WI38 (cell line): ENCODE measurements at regions not wholly inside any gene's neighbourhood (a gene's known extent, or its start where the extent isn't known, plus 50 kb on each side); places are given as distances from the start of the nearest gene placed in this dataset.

Experiments
- H3K4me3 ChIP-seq: 2 replicates; pipeline ENCODE4 v1.5.1; 2011; ENCODE audit warnings: low read depth, mild to moderate bottlenecking, control low read depth, low read length
- CTCF ChIP-seq: IDR thresholded peaks from 2 replicates; pipeline ENCODE4 v1.5.1; 2012; ENCODE audit warnings: low read depth, mild to moderate bottlenecking, control low read depth, low read length

GRCh38 chr17:72562615-72563188 lies 441.9 kb downstream of the SOX9 start:
- no peak overlapping the region for H3K4me3 ChIP-seq

GRCh38 chr17:72563952-72564351 lies 443.1 kb downstream of the SOX9 start:
- TF ChIP-seq CTCF: no peak
- H3K4me3 ChIP-seq: no peak overlapping the region

More at GRCh38 chr17:72562615-72563188, 441.9 kb downstream of the SOX9 start:
- TF ChIP-seq CTCF: no peak

GRCh38 chr17:72565006-72565405 lies 444.2 kb downstream of the SOX9 start:
- no peak for TF ChIP-seq CTCF
- H3K4me3 ChIP-seq: no peak overlapping the region

- no peak for TF ChIP-seq CTCF
- no peak overlapping the region for H3K4me3 ChIP-seq
These were observed 444.9 kb downstream of the SOX9 start for GRCh38 chr17:72565758-72566157.

GRCh38 chr17:72566671-72567484 lies 446.1 kb downstream of the SOX9 start:
- no peak for TF ChIP-seq CTCF
- no peak overlapping the region for H3K4me3 ChIP-seq

GRCh38 chr17:72567774-72568173 lies 447.0 kb downstream of the SOX9 start:
- H3K4me3 ChIP-seq: no peak overlapping the region
- TF ChIP-seq CTCF: no peak
